SU-DHL-6 (cell line): ENCODE measurements at regions not wholly inside any gene's neighbourhood (a gene's known extent, or its start where the extent isn't known, plus 50 kb on each side); places are given as distances from the start of the nearest gene placed in this dataset.

ENCODE experiments used
- H2AFZ ChIP-seq: fragments of 200-600 bp; sonication (generic); 2 replicates; pipeline ENCODE4 v1.6.1; 2014; ENCODE audit warnings: low read depth, mild to moderate bottlenecking, moderate library complexity, mixed read lengths, antibody characterized with exemption, low read length; ENCODE audit not compliant: severe bottlenecking
- H3F3A ChIP-seq: fragments of 200-600 bp; shearing (Covaris generic); 2 replicates; pipeline ENCODE4 v1.6.0; 2016; ENCODE audit warnings: antibody characterized with exemption, mild to moderate bottlenecking; ENCODE audit not compliant: insufficient read depth
- H3K27ac ChIP-seq: fragments of 200-600 bp; sonication (generic); 2 replicates; pipeline ENCODE4 v1.5.1; 2016; ENCODE audit warnings: low read depth, mild to moderate bottlenecking, low read length, moderate library complexity, mixed read lengths
- H3K27me3 ChIP-seq: fragments of 200-600 bp; sonication (generic), shearing (Covaris generic); 2 replicates; pipeline ENCODE4 v1.6.0; 2014; ENCODE audit warnings: mild to moderate bottlenecking, low read length
- H3K36me3 ChIP-seq: fragments of 200-600 bp; sonication (generic); 2 replicates; pipeline ENCODE4 v1.6.1; 2014; ENCODE audit warnings: mild to moderate bottlenecking, low read length, mixed read lengths
- H3K4me2 ChIP-seq: fragments of 300-600, 200-600 bp; shearing (Covaris generic), sonication (generic); 2 replicates; pipeline ENCODE4 v1.6.0; 2014; ENCODE audit warnings: low read length, low read depth, mild to moderate bottlenecking; ENCODE audit not compliant: poor library complexity, severe bottlenecking
- H3K4me3 ChIP-seq: fragments of 200-600 bp; sonication (generic); 2 replicates; pipeline ENCODE4 v1.5.1; 2014; ENCODE audit warnings: antibody characterized with exemption, low read length, mild to moderate bottlenecking, mixed read lengths; ENCODE audit not compliant: insufficient read depth, poor library complexity, severe bottlenecking
- H3K79me2 ChIP-seq: fragments of 200-600 bp; sonication (generic); 2 replicates; pipeline ENCODE4 v1.6.1; 2014; ENCODE audit warnings: mild to moderate bottlenecking, low read length, moderate library complexity; ENCODE audit not compliant: insufficient read depth
- H3K9ac ChIP-seq: fragments of 200-600 bp; sonication (generic); 2 replicates; pipeline ENCODE4 v1.7.0; 2014; ENCODE audit warnings: mild to moderate bottlenecking, low read length
- H3K9me2 ChIP-seq: fragments of 200-600 bp; sonication (generic); replicated peaks from 2 replicates; pipeline ENCODE4 v1.6.1; 2014; ENCODE audit warnings: low read length; ENCODE audit not compliant: insufficient read depth
- H3K9me3 ChIP-seq: fragments of 200-600 bp; sonication (generic); 2 replicates; pipeline ENCODE4 v1.6.1; 2014; ENCODE audit warnings: low read length, mixed read lengths; ENCODE audit not compliant: insufficient read depth
- H4K20me1 ChIP-seq: fragments of 200-600 bp; sonication (generic); 2 replicates; pipeline ENCODE4 v1.6.1; 2014; ENCODE audit warnings: low read depth, mild to moderate bottlenecking, antibody characterized with exemption, low read length, moderate library complexity, mixed read lengths
- CTCF ChIP-seq: fragments of 200-600 bp; sonication (generic); IDR thresholded peaks from one replicate; pipeline ENCODE4 v1.5.1; 2017; ENCODE audit warnings: antibody characterized with exemption, mild to moderate bottlenecking, low read length, moderate library complexity; ENCODE audit not compliant: insufficient read depth, poor library complexity, severe bottlenecking
- EZH2phosphoT487 ChIP-seq: fragments of 200-600 bp; sonication (generic), shearing (Covaris generic); conservative IDR thresholded peaks from 2 replicates; pipeline ENCODE4 v1.6.1; 2018; ENCODE audit warnings: mild to moderate bottlenecking, antibody characterized with exemption, low read length, moderate library complexity, mixed read lengths

DNA sequence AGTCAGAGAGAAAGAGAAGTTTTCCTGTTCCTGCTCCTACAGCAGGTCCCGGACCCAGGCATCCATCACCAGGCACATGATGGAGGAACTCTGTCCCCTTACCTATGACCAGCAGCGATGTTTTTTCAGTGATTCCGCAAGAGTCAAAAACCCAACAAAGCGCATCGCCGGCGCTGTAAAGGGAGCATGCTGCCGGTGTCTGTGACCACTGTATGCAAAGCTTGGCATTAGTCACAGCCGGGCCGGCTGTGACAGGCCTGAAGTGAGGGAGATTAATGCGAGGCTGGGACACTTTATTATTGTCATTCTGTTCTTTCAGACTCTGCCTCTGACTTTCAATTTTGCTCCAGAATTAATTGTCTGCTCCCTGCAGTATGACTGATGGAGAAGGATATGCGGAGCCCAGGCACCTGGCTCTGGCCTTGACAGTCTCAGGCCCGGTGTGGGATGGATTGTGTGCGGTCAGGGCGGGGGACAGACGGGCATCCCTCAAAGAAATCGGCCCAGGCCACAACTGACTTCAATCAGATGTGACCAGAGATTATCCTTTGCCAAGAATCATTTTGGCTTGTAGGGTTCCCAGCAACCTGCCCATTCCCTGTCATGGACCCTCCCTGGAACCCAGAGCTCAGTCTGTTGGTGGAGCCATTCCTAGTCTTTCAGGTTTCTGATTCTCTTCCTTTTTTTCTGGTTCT is 462.0 kb upstream of the ZNF507 start:
- H3K36me3 ChIP-seq = no peaks in the 10 kb centered on the region
- no peak overlapping the region for H3K27ac ChIP-seq
- H3K79me2 ChIP-seq = no peaks in the 10 kb centered on the region
- H2AFZ ChIP-seq = no peak overlapping the region
- no peak for TF ChIP-seq CTCF
- TF ChIP-seq EZH2phosphoT487 = no peak
- H4K20me1 ChIP-seq = no peaks in the 10 kb centered on the region
- no peak overlapping the region for H3K4me2 ChIP-seq
- no peak overlapping the region for H3K4me3 ChIP-seq
- H3K9ac ChIP-seq = no peak overlapping the region
- no peaks in the 10 kb centered on the region for H3K9me2 ChIP-seq
- no peaks in the 10 kb centered on the region for H3K27me3 ChIP-seq
- no peaks in the 10 kb centered on the region for H3F3A ChIP-seq
- no peaks in the 10 kb centered on the region for H3K9me3 ChIP-seq

GRCh38 chr19:31885280-31885853 is 460.0 kb upstream of the ZNF507 start:
- H3K4me3 ChIP-seq = no peak overlapping the region
- no peak overlapping the region for H3K9ac ChIP-seq
- no peaks in the 10 kb centered on the region for H3K9me2 ChIP-seq
- no peak overlapping the region for H3K27ac ChIP-seq
- H3K9me3 ChIP-seq = no peaks in the 10 kb centered on the region
- no peak overlapping the region for H3K4me2 ChIP-seq
- H3K27me3 ChIP-seq = no peaks in the 10 kb centered on the region
- H2AFZ ChIP-seq = no peak overlapping the region
- H4K20me1 ChIP-seq = no peaks in the 10 kb centered on the region
- TF ChIP-seq EZH2phosphoT487 (no peak), CTCF (no peak)
- H3K79me2 ChIP-seq = no peaks in the 10 kb centered on the region
- no peaks in the 10 kb centered on the region for H3K36me3 ChIP-seq
- no peaks in the 10 kb centered on the region for H3F3A ChIP-seq

DNA sequence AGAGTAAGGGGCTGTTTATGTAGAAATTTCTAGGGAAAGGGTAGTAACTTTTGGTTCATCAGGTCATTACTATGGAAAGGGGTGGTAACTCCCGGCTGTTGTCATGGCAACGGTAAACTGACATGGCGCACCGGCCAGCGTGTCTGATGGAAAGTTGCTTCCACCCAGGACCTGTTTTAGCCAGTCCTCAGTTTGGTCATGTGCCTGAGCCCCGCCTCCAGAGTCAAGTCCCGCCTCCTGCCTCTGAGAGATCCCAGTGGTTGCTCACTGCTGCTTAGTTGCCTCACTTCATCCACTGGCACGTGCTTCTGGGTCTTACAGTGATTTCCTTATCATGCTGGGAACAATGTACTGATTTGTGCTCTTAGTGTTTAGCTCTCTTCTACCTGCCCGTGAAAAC is 455.2 kb upstream of the ZNF507 start:
- Histone ChIP-seq H3K36me3 (no peaks in the 10 kb centered on the region), H3K9ac (no peak overlapping the region), H3K9me3 (no peaks in the 10 kb centered on the region), H3K27me3 (no peaks in the 10 kb centered on the region), H3K27ac (no peak overlapping the region), H3F3A (no peaks in the 10 kb centered on the region), H3K4me2 (no peak overlapping the region), H4K20me1 (no peaks in the 10 kb centered on the region), H3K79me2 (no peaks in the 10 kb centered on the region), H3K9me2 (no peaks in the 10 kb centered on the region), H3K4me3 (no peak overlapping the region), H2AFZ (no peak overlapping the region)
- TF ChIP-seq CTCF = no peak
- TF ChIP-seq EZH2phosphoT487 = no peak
